ENCODE measurements at regions not wholly inside any gene's neighbourhood (a gene's known extent, or its start where the extent isn't known, plus 50 kb on each side); places are given as distances from the start of the nearest gene placed in this dataset.
"Not testable (repeated sequence)": the region's sequence is repeated elsewhere in the genome, so short reads cannot be mapped to it uniquely, and the experiment has no call there.

DNA sequence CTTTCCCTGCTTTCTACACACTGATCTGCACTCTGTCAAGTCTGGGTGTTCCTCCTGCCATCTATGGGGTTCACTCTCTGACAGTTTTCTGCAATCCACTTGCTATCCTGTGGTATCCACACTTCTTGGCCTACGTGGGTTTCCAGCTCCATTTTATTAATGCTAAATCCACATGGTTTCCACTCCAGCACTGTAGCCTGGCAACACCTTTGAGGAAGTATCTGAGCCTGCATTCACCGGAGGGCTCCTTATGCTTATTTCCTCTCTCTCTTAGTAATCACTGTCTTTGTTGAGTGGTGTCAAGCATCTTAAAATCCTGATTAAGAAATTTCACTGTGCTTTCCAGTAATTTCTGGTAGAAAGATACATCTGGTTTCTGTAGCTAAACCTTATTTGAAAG, 703.7 kb downstream of the TMEM121 start (continued):
- TF ChIP-seq, protein P1, sequence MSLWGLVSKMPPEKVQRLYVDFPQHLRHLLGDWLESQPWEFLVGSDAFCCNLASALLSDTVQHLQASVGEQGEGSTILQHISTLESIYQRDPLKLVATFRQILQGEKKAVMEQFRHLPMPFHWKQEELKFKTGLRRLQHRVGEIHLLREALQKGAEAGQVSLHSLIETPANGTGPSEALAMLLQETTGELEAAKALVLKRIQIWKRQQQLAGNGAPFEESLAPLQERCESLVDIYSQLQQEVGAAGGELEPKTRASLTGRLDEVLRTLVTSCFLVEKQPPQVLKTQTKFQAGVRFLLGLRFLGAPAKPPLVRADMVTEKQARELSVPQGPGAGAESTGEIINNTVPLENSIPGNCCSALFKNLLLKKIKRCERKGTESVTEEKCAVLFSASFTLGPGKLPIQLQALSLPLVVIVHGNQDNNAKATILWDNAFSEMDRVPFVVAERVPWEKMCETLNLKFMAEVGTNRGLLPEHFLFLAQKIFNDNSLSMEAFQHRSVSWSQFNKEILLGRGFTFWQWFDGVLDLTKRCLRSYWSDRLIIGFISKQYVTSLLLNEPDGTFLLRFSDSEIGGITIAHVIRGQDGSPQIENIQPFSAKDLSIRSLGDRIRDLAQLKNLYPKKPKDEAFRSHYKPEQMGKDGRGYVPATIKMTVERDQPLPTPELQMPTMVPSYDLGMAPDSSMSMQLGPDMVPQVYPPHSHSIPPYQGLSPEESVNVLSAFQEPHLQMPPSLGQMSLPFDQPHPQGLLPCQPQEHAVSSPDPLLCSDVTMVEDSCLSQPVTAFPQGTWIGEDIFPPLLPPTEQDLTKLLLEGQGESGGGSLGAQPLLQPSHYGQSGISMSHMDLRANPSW (CRISPR knock-in tag; IDR thresholded peaks at IDR 0.05; ENCODE audit: borderline replicate concordance): no peak

DNA sequence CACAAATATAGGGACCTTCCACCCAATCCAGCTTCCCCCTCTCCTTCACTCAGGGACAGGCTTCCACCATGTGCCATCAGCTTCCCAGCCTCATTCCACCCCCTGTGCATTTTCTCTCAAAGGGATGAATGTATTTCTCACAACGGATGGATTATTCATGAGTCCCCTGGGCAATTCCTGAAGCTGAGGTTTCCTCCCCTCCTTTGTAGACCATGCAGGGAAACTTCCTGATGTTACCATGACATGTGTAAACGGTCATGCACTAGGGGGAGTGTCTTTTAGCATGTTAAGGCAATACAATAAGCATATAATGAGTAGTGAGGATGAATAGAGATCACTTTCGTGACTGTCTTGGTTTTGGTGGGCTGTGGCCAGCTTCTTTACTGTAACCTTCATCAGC, 706.8 kb downstream of the TMEM121 start:
- H3K36me3 ChIP-seq (replicated peaks in 1 of 2; ENCODE audit: control insufficient read depth in 1 of 2, insufficient read depth in 2 of 2, low read length in 2 of 2); intact Hi-C loops (cut with micrococcal nuclease; ENCODE audit: unreplicated experiment); CTCF ChIA-PET (ENCODE audit: low intra/inter-chr PET ratio, low total read pairs); in situ Hi-C loops (cut with HindIII; ENCODE audit: extremely low pct_ligation_motif_present, low pct_unique_long_range_greater_than_20kb); H3K4me2 ChIP-seq (ENCODE audit: low read depth, low read length); H3K9me3 ChIP-seq (ENCODE audit: low read length); H3K79me2 ChIP-seq (ENCODE audit: insufficient read depth, low read length); H3K9ac ChIP-seq (ENCODE audit: insufficient read depth, low read depth, low read length); H3K4me1 ChIP-seq (ENCODE audit: insufficient read depth, low read length); H3K27ac ChIP-seq (ENCODE audit: extremely low read length, insufficient read depth, low read length); FAIRE-seq; DNase-seq (ENCODE audit: low spot score); H4K20me1 ChIP-seq (ENCODE audit: insufficient read depth, low read length); ATAC-seq; H3K4me3 ChIP-seq (replicated peaks in 1 of 3; ENCODE audit: insufficient read depth in 1 of 3, low read depth in 2 of 3, low read length in 3 of 3); H3K27me3 ChIP-seq (ENCODE audit: control insufficient read depth in 1 of 2, insufficient read depth in 2 of 2, low read length in 2 of 2); H2AFZ ChIP-seq (ENCODE audit: low read length); BruUV-seq (replicated peaks); POLR2A ChIA-PET: not testable (repeated sequence)
- WGBS (ENCODE audit: low lambda C conversion rate): 0% methylated on average over 3 of the region's 3 CpGs

DNA sequence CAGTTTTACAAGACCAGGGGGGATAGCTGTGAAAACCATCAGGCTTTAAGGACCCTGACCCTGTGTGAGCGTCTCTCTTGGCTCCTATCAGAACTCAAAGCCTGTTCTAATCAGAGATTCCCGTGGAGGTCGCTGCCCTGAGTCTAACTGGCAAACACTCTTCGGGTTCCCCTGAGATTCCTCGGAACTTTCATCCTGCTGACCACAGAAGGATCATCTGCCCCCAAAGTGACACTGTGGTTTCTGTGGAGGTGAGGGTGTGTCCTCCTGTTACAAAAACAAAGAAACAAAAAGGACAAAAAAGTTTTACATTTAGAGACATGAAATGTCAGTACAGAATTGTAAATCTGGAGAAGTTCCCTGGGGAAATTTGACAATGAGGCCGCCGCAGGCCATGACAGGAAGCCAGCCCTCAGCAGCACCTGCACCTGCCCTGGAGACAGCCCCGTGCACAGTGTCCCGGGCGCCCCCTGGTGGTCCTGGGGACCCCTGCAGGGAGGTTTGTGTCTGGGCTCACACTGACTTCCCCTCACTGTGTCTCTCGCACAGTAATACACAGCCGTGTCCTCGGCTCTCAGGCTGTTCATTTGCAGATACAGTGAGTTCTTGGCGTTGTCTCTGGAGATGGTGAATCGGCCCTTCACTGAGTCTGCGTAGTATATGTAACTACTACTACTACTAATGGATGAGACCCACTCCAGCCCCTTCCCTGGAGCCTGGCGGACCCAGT, 708.3 kb downstream of the TMEM121 start:
- DNase-seq (ENCODE audit: low spot score); CTCF ChIA-PET (ENCODE audit: low intra/inter-chr PET ratio, low total read pairs); H3K79me2 ChIP-seq (ENCODE audit: insufficient read depth, low read length); H3K9me3 ChIP-seq (ENCODE audit: low read length); intact Hi-C loops (cut with micrococcal nuclease; ENCODE audit: unreplicated experiment); H3K4me3 ChIP-seq (replicated peaks in 1 of 3; ENCODE audit: insufficient read depth in 1 of 3, low read depth in 2 of 3, low read length in 3 of 3); in situ Hi-C loops (cut with HindIII; ENCODE audit: extremely low pct_ligation_motif_present, low pct_unique_long_range_greater_than_20kb); H3K4me2 ChIP-seq (ENCODE audit: low read depth, low read length); H3K27me3 ChIP-seq (ENCODE audit: control insufficient read depth in 1 of 2, insufficient read depth in 2 of 2, low read length in 2 of 2); H3K27ac ChIP-seq (ENCODE audit: extremely low read length, insufficient read depth, low read length); H3K36me3 ChIP-seq (replicated peaks in 1 of 2; ENCODE audit: control insufficient read depth in 1 of 2, insufficient read depth in 2 of 2, low read length in 2 of 2); H3K4me1 ChIP-seq (ENCODE audit: insufficient read depth, low read length); POLR2A ChIA-PET; H4K20me1 ChIP-seq (ENCODE audit: insufficient read depth, low read length); H2AFZ ChIP-seq (ENCODE audit: low read length); BruUV-seq (replicated peaks); H3K9ac ChIP-seq (ENCODE audit: insufficient read depth, low read depth, low read length); FAIRE-seq: not testable (repeated sequence)
- ATAC-seq: peak; percentile 55; the same call in 2 of the 3 replicates
- TF ChIP-seq, protein P2, sequence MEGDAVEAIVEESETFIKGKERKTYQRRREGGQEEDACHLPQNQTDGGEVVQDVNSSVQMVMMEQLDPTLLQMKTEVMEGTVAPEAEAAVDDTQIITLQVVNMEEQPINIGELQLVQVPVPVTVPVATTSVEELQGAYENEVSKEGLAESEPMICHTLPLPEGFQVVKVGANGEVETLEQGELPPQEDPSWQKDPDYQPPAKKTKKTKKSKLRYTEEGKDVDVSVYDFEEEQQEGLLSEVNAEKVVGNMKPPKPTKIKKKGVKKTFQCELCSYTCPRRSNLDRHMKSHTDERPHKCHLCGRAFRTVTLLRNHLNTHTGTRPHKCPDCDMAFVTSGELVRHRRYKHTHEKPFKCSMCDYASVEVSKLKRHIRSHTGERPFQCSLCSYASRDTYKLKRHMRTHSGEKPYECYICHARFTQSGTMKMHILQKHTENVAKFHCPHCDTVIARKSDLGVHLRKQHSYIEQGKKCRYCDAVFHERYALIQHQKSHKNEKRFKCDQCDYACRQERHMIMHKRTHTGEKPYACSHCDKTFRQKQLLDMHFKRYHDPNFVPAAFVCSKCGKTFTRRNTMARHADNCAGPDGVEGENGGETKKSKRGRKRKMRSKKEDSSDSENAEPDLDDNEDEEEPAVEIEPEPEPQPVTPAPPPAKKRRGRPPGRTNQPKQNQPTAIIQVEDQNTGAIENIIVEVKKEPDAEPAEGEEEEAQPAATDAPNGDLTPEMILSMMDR (CRISPR knock-in tag; IDR thresholded peaks at IDR 0.05): peak; percentile 39
- 13% methylated on average over 3 of the region's 17 CpGs for WGBS (ENCODE audit: low lambda C conversion rate)

All from HepG2 (cell line).